HG03558 (cell line): ENCODE measurements at regions not wholly inside any gene's neighbourhood (a gene's known extent, or its start where the extent isn't known, plus 50 kb on each side); places are given as distances from the start of the nearest gene placed in this dataset.

Experiments
- ATAC-seq: cut with Tn5 transposase; IDR thresholded peaks from one replicate; pipeline ENCODE4 v1.9.1; 2021; ENCODE audit warnings: moderate number of reproducible peaks; ENCODE audit not compliant: unreplicated experiment; ENCODE audit errors: extremely low read depth

- no peak for ATAC-seq
Measured at GRCh38 chr1:229093609-229094336, 177.1 kb upstream of the RAB4A start.

GRCh38 chr1:229094476-229095311 is 176.2 kb upstream of the RAB4A start:
- no peak for ATAC-seq

GRCh38 chr1:229095325-229095724 is 175.6 kb upstream of the RAB4A start:
- ATAC-seq, result no peak

GRCh38 chr1:229097356-229097755 is 173.6 kb upstream of the RAB4A start:
- ATAC-seq, result no peak

GRCh38 chr1:229098361-229098760 is 172.6 kb upstream of the RAB4A start:
- no peak for ATAC-seq

- ATAC-seq, result no peak
Measured at GRCh38 chr1:229098903-229099578, 171.9 kb upstream of the RAB4A start.

- ATAC-seq, result no peak
Measured at GRCh38 chr1:229101011-229101871, 169.7 kb upstream of the RAB4A start.

GRCh38 chr1:229102741-229103391 is 168.0 kb upstream of the RAB4A start:
- no peak for ATAC-seq

GRCh38 chr1:229104654-229105053 is 166.3 kb upstream of the RAB4A start:
- no peak for ATAC-seq

- ATAC-seq, result no peak
Measured at GRCh38 chr1:229105109-229105508, 165.8 kb upstream of the RAB4A start.

- no peak for ATAC-seq
Measured at GRCh38 chr1:229105822-229106525, 164.9 kb upstream of the RAB4A start.

GRCh38 chr1:229106526-229107125 is 164.3 kb upstream of the RAB4A start:
- no peak for ATAC-seq

- no peak for ATAC-seq
Measured at GRCh38 chr1:229107304-229107815, 163.6 kb upstream of the RAB4A start.

- ATAC-seq, result no peak
Measured at GRCh38 chr1:229107972-229108371, 162.9 kb upstream of the RAB4A start.

- no peak for ATAC-seq
Measured at GRCh38 chr1:229108598-229109201, 162.2 kb upstream of the RAB4A start.

- no peak for ATAC-seq
Measured at GRCh38 chr1:229109320-229109761, 161.6 kb upstream of the RAB4A start.

GRCh38 chr1:229110986-229111385 is 159.9 kb upstream of the RAB4A start:
- ATAC-seq, result no peak
